NOMO-1 treated with DMSO at 0.1 percent for 48 hours (cell line): ENCODE measurements at regions not wholly inside any gene's neighbourhood (a gene's known extent, or its start where the extent isn't known, plus 50 kb on each side); places are given as distances from the start of the nearest gene placed in this dataset.
"Not testable (repeated sequence)": the region's sequence is repeated elsewhere in the genome, so short reads cannot be mapped to it uniquely, and the experiment has no call there.

Source experiments
- DNase-seq: peaks from one replicate; lab custom pipeline; 2025; ENCODE audit not compliant: unreplicated experiment; lab: John Stamatoyannopoulos, UW

DNA sequence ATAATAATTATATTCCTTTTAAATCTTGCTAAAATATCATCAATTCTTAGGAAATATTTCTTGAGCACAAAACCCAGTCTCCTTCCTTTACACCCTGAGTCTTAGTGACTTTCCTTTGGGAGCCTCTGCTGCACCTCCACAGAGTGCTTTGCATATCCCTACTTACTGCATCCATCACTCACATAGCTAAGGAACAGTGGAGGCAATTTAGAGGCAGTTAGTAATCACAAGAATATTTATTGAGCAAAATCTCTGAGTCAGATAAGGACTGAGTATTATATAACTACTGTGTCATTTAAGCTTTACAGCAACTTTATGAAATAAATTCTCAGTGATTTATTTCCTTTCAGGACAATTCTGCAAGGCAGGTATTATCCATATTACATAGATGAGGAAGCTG lies 327.7 kb downstream of the TMX3 start:
- DNase-seq: no peak

DNA sequence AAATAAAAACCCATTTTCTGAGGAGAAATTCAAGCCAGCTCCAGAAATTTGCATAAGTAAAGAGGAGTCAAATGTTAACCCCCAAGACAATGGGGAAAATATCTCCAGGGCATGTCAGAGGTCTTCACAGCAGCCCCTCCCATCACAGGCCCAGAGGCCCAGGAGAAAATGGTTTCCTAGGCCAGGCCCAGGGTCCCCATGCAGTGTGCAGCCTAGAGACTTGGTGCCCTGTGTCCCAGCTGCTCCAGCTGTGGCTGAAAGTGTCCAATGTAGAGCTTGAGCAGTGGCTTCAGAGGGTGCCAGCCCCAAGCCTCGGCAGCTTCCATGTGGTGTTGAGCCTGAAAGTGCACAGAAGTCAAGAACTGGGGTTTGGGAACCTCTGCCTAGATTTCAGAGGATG lies 330.9 kb downstream of the TMX3 start:
- not testable (repeated sequence) for DNase-seq

GRCh38 chr18:68376926-68377325 lies 338.0 kb downstream of the TMX3 start:
- DNase-seq: no peak

GRCh38 chr18:68362907-68363306 lies 352.0 kb downstream of the TMX3 start:
- DNase-seq: no peak

DNA sequence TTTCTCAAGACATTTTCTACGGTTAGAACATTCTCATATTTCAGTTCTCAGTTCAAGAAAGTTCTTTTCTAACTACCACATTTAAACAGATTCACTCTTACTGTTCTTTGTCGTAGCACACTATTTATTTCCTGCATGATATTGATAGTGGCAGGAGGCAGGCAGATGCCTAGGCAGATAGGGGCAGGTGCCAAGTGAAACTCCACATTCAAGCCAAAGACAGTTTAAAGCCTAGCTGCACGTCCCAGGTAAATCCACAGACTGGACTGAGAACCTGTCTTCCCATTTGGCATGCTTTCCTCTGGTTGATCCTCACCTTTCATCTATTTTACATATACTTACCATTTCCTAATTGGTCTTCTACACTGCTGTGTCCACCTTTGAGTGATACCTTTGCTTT lies 359.3 kb downstream of the TMX3 start:
- no peak for DNase-seq

GRCh38 chr18:68354176-68354575 lies 360.7 kb downstream of the TMX3 start:
- no peak for DNase-seq

DNA sequence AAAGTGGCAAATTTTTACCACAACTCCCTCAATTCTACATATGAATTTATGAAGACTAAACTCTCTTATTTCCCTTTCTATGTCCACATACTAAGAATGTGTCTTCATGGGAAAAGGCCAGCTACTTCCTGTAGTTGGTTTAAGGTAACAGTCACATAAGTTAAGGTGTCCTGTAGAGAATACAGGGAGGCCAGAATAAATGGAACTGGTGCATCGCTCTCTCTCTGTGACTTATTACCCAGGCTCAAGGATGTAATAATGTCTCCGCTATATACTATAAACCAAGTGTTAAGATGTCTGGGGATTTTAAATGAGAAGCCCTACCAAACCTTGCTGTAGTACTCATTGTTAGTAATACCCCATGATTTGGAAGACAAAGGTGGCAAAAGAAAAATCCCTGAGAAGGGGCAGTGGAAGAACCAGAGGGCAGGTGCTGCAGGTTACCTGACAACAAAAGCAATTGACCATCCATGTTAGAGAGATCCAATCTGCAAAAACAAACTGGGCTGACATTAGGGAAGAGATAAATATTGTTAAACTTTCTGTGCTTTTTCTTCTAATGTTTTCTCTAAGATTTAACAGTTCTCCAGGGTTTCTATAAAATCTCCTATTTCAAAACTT lies 372.8 kb downstream of the TMX3 start:
- DNase-seq: no peak

DNA sequence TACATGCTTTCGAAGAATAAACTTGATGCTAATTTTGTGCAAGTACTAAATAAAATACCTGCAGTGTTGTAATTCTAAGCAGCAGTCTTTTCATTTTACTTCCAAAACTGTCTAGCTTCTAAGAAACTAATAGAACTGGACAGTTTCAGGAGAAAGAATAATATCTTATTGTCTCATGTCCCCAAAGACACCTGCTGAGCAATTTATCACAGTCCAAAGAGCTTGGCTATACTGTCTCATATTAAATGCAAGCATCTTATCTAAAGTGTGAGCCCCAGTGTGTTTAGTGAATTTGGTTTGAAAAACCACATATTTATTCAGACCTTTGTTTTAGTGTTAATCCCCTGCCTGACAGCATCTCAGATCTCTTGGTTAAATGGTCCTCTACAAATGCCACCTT lies 374.3 kb downstream of the TMX3 start:
- DNase-seq: no peak

DNA sequence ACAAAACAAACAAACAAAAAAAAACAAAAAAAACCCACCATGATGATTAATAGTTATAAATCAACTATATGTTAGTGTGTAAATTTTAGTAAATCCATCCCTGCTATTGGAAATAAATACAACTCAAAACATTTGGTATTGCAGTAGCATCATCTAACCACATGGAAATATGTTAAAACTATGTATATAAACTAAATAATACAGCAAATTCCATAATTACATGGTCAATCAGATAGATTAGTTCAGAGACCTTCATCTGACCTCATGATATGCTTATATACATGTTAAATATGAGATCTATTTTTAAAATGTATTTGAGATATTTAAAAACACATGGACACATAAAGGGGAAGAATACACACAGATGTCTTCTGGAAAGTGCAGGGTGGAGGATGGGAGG lies 384.2 kb downstream of the TMX3 start:
- no peak for DNase-seq

DNA sequence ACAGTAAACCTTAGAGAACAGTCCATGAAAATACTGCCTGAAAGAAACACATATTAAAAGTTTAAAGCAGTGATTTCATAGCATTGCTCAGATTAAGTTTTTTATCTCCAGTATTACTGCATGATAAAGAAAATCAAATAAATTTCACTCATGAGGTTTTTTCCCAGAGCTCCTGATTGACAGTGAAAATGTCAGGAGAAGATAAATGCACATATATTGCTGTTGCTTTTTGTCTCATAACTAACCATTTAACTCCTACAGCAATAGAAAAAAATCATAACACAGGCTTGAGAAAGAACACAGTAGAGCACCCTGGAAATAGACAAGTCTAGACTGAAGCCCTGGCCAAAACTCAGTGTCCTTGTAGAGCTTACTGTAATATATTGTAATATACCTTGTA lies 391.0 kb downstream of the TMX3 start:
- DNase-seq: no peak

DNA sequence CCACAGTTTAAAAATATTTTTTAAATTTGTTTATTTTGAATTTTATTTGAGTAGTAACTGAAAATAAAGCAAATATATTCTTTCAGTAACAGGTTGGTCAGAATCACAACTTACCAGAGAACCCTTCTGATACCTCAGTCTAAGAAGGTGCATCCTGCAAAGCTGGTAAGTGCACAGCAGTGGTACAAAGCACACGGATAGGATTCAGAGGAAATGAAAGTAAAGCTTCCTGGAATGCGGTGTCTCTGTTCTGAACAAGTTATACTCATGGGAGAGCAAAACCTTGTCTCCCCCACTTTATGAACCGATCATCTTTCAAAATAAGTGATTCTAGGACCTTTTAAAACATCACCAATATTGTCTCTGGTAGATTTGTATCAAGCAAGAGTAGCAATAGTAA lies 398.3 kb downstream of the TMX3 start:
- no peak for DNase-seq

DNA sequence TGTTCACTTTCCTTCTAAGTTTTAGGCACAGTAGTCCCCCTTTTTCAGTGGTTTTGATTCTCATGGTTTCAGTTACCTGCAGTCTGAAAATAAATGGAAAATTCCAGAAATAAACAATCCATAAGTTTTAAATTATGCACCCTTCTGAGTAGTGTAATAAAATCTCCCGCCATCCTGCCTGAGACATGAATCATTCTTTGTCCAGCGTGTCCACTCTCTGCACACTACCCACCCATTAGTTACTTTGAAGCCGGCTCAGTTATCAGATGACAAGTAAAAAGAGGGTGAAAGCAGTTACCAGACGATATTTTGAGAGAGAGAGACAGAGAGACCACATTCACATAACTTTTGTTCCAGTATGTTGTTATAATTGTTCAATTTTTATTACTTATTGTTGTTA lies 400.5 kb downstream of the TMX3 start:
- DNase-seq: no peak

GRCh38 chr18:68301441-68301840 lies 413.5 kb downstream of the TMX3 start:
- no peak for DNase-seq

DNA sequence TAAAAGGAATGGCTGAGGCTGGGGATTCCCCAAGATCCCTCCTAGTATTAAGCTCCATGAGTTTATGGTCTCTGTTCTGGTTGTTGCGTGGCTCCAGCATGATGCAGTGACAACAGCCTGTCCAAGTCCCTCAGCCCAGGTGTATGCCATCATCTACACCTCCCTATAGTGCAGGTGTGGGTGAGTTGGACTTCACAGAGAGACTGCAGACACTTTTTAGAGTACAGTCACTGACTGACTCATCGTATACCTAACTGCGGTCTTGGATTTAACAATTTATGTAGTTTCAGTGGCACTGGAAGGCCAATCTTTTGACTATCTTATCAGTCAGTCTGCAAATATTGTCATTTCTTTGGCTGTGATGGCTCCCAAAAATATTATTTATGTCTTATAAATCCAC lies 415.0 kb downstream of the TMX3 start:
- no peak for DNase-seq

DNA sequence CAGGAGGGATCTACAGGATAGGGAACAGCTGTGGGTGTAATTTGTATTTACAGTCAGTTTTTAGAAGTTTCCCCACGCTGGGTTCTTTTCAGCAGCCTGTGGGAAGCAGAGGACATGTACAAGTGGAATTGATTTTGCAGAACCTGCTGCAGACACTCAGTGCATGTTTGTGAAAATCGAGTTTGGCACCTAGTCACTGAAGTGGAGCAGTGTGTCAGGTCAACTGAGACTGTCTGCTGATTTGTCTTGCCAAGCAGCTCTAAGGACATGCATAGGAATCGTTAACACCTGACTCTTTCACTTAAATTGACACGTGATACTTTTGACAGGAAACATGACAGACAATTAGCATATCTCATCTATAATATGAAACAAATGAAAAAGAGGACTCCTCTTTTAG lies 416.6 kb downstream of the TMX3 start:
- no peak for DNase-seq

DNA sequence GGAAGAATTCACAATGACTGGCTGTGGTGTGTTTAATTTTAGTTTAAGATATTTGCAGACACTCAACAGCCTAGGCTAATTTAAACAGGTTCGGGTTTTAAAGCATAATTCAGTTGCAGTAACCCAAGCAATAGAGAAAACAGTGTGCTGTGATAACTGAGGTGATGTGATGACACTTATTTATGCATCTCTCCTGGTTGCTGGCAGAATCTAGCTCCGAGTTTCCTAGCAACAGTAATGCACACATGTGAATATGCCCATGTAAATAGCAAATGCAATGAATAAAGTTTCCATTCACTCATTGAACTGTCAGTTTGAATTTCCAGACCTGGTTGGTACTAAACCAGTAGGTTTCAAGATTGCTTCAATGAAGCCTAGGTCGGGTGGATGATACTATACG lies 426.5 kb downstream of the TMX3 start:
- DNase-seq: no peak

GRCh38 chr18:68284236-68284780 lies 430.6 kb downstream of the TMX3 start:
- DNase-seq: no peak

DNA sequence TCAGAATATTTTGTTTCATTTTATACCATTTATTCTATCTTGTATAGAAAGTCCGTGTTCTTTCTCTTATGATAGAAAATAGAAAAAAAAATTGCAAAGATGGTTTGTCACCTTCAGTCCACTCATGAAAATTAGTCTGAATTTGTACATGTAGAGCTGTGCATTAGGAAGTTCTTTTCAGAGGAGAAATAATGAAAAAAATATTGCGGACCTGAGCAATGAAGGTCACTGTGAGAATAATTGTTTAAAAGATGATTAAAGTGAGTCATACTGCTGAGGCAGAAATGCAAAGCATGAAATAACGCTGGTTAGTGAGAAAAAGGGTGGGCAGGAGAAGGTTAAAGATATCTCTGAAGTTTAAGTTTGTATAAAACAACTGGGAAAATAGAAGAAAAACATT lies 431.1 kb downstream of the TMX3 start:
- no peak for DNase-seq

DNA sequence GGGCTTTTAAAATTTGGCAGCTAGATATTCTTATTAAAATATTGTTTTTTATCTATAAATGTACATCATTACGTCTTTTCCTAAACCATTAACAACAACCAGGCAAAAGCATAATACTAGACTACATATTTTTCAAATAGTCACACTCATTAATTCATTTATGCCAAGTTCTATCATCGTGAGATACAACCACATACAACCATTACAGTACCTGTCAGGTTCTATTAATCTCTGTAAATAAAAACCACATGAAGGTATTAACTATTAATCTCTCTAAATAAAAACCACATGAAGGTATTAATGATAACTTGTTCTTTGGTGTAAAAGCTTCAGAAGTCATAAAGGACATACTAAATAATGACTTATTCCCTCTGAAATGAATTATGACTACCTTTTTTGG lies 432.7 kb downstream of the TMX3 start:
- DNase-seq: no peak

- DNase-seq: no peak
Observed at GRCh38 chr18:68275616-68276015, 439.3 kb downstream of the TMX3 start.

DNA sequence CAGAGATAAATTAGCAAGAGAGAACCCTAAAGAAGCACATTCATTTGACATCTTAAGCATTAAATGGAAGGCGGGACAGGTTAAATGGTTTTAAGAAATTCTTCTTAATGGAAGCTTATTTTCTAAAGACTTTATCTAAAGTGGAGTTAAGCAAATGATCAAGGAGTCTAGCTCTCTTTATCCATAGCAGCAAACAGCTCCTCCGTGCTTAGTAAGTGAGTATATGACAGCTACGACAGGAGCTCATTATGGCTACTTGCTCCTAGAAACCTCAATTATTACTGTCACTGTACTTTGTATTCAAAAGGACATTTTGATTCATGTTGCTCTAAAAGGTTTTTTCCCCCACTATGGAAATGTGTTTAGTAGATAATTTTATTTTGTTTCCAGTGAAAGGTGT lies 444.9 kb downstream of the TMX3 start:
- DNase-seq: no peak

DNA sequence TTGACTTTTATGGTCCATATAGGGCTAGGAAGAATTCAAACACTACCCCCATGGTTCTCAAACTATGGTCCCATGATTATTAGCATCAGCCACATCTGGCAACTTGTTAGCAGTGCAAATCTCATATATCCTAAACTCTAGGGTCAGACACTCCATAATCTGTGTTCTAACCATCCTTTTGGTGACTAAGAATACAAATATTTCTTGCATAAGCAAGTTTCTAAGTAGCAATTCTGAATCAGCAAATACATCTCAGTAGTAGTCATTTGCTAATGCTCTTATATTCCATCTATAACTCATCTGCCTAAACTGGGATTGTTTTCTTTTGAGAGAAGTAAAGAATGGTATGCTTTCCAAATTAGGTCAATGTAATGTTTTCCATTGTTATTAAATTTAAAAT lies 447.3 kb downstream of the TMX3 start:
- no peak for DNase-seq

GRCh38 chr18:68263481-68263880 lies 451.4 kb downstream of the TMX3 start:
- no peak for DNase-seq
